Choroid plexus epithelial cell (primary cell): ENCODE measurements at regions not wholly inside any gene's neighbourhood (a gene's known extent, or its start where the extent isn't known, plus 50 kb on each side); places are given as distances from the start of the nearest gene placed in this dataset.

Experiments used
- DNase-seq: peaks from one replicate; pipeline ENCODE4 v3.0.0-alpha.2; 2010; ENCODE audit warnings: low read depth
- H3K4me3 ChIP-seq: 2 replicates; pipeline ENCODE4 v1.5.1; 2011; ENCODE audit warnings: low read depth, mild to moderate bottlenecking, control low read depth, low read length, moderate library complexity
- CTCF ChIP-seq: conservative IDR thresholded peaks from 2 replicates; pipeline ENCODE4 v1.5.1; 2011; ENCODE audit warnings: low read depth, mild to moderate bottlenecking, control low read depth, inconsistent platforms, low read length, moderate library complexity

- H3K4me3 ChIP-seq: no peak overlapping the region
- no peak for TF ChIP-seq CTCF
- DNase-seq: no peak
These were observed 181.1 kb downstream of the SOX2 start for GRCh38 chr3:181892848-181893247.

DNA sequence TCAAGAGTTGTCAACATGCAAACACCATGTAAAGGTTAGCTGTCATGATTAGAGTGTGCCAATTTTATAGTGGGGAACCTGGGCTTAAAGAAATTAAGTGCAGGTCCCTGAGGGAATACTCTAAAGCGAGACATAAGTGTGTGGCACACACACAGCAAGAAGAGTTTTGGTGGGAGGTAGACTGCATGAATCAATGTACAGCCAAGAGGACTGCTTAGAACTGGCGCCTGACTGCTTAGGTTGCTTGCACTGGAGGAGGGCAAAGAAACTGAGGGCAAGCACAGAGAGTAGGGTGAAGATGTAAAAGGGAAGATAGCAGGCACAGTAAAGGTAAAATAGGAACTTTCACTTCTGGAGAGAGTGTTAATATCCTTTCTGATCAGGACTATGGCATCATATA, 184.9 kb downstream of the SOX2 start:
- DNase-seq: no peak
- H3K4me3 ChIP-seq: no peak overlapping the region
- TF ChIP-seq CTCF: no peak

DNA sequence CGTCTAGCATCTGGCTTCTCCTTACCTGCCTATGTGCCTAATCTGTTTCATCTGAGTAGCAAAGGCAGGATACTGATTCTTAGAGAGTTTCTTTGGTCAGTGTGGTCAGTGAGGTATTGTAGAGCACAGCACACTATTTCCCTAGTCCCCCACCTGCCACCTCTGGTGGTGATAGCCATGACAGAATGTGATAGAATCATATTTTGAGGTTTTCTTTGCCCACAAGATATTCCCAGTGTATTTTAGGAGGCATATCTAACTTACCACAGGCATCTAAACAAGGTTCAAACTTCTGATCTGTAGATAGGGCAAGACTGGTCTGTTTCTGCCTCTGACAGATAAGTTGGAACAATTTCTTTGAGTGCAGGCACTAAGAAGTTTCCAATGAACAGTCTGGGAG, 188.0 kb downstream of the SOX2 start:
- no peak for DNase-seq
- TF ChIP-seq CTCF: no peak
- H3K4me3 ChIP-seq: no peak overlapping the region

DNA sequence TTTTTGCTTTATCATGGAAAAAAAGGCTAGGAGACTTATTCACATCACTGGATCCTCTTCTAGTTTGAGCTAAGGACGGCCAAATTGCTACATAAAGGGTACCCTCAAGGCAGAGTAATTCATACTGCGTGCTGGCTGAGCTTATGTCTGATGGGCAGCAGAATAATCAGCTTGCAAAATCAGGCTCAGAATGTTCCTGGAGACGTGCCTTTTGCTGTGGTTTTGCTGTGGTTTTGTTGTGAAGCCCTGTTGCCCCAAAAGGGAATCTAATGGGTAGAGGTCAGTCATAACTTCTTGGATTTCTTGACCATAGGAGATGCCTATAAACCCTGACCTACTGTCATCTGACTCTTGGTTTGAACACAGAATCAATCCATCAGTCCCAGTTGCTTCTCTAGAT, 189.9 kb downstream of the SOX2 start:
- no peak for TF ChIP-seq CTCF
- H3K4me3 ChIP-seq: no peak overlapping the region
- DNase-seq: peak; percentile 2

GRCh38 chr3:181906338-181906737, 194.6 kb downstream of the SOX2 start:
- DNase-seq: no peak
- TF ChIP-seq CTCF: no peak
- H3K4me3 ChIP-seq: no peak overlapping the region

- no peak overlapping the region for H3K4me3 ChIP-seq
- TF ChIP-seq CTCF: no peak
- DNase-seq: no peak
These were observed 197.5 kb downstream of the SOX2 start for GRCh38 chr3:181909241-181909640.

DNA sequence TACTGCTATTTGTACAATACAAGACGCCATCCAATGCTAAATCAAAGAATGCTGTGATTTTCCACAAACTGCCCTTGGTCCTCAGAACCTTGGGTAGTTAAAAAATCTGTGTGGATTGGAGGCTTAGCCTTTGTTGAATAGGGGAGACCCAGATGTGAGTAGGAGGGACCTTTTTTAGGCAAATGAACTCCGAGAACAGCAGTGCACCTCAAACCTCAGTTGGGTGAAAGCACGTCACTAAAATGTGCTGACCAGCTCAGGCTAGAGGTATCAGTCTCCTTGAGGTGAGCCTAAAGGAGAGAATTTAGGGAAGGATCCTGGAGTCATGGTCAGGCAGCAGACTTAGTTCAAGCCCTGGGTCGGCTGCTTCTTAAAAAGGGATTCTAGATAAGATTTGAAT, 200.7 kb downstream of the SOX2 start:
- no peak for TF ChIP-seq CTCF
- DNase-seq: no peak
- no peak overlapping the region for H3K4me3 ChIP-seq
